Adrenal gland (tissue), 5 donors: ENCODE measurements at regions not wholly inside any gene's neighbourhood (a gene's known extent, or its start where the extent isn't known, plus 50 kb on each side); places are given as distances from the start of the nearest gene placed in this dataset.

Experiments
- CTCF ChIP-seq, 6 experiments: fragments of 450-650 bp in 4 of 6; fragments of 200-600 bp in 2 of 6; sonication (generic) in 1 of 6; IDR thresholded peaks; 1 replicate in 5 of 6; 2 replicates in 1 of 6; pipeline versions ENCODE4 v1.5.1 to v1.8.0; 2016 to 2021; ENCODE audit warnings: antibody characterized with exemption in 6 of 6, mild to moderate bottlenecking in 2 of 6, moderate library complexity in 1 of 6
- POLR2A ChIP-seq, 2 donors: fragments of 450-650 bp; IDR thresholded peaks; one replicate each; pipeline ENCODE4 v1.6.1; 2017; ENCODE audit warnings: antibody characterized with exemption in 2 of 2, mild to moderate bottlenecking in 2 of 2, moderate library complexity in 1 of 2
- donor health status: DM: no; HTN: no; CAD: no.

- TF ChIP-seq CTCF (IDR thresholded peaks at IDR 0.05): no peak
- TF ChIP-seq POLR2A (IDR thresholded peaks at IDR 0.05): no peak
These were observed 389.9 kb upstream of the PROK2 start for GRCh38 chr3:72174890-72175289.
